Suprapubic skin (tissue), 4 donors: ENCODE measurements at regions not wholly inside any gene's neighbourhood (a gene's known extent, or its start where the extent isn't known, plus 50 kb on each side); places are given as distances from the start of the nearest gene placed in this dataset.
"Not testable (repeated sequence)": the region's sequence is repeated elsewhere in the genome, so short reads cannot be mapped to it uniquely, and the experiment has no call there.

Experiments used
- DNase-seq, 2 donors: peaks; one replicate each; pipeline ENCODE4 v3.0.0-alpha.2; 2019; ENCODE audit warnings: low spot score in 2 of 2
- H3K27ac ChIP-seq: fragments of 200-600 bp; sonication (generic); one replicate; pipeline ENCODE4 v1.5.1; 2019
- H3K27me3 ChIP-seq: fragments of 200-600 bp; sonication (generic); one replicate; pipeline ENCODE4 v1.5.1; 2019
- H3K36me3 ChIP-seq: fragments of 200-600 bp; sonication (generic); one replicate; pipeline ENCODE4 v1.5.1; 2019
- H3K4me1 ChIP-seq: fragments of 200-600 bp; sonication (generic); one replicate; pipeline ENCODE4 v1.5.1; 2019
- H3K4me3 ChIP-seq: fragments of 200-600 bp; sonication (generic); one replicate; pipeline ENCODE4 v1.5.1; 2019; ENCODE audit warnings: mild to moderate bottlenecking
- H3K9me3 ChIP-seq: fragments of 200-600 bp; sonication (generic); one replicate; pipeline ENCODE4 v1.5.1; 2019
- CTCF ChIP-seq, 2 donors: fragments of 200-600 bp in 1 of 2; fragments of 450-650 bp in 1 of 2; sonication (generic) in 1 of 2; IDR thresholded peaks; one replicate each; pipeline ENCODE4 v1.5.1; 2016 to 2019; ENCODE audit warnings: antibody characterized with exemption in 2 of 2, mild to moderate bottlenecking in 1 of 2, moderate library complexity in 1 of 2
- EP300 ChIP-seq: sonication (generic); formaldehyde crosslinking; IDR thresholded peaks from one replicate; pipeline ENCODE4 v1.6.1; 2017; ENCODE audit warnings: antibody characterized with exemption
- POLR2A ChIP-seq, 2 donors: fragments of 450-650 bp; IDR thresholded peaks; one replicate each; pipeline ENCODE4 v1.6.1; 2017; ENCODE audit warnings: antibody characterized with exemption in 2 of 2, mild to moderate bottlenecking in 2 of 2, moderate library complexity in 2 of 2
- POLR2AphosphoS5 ChIP-seq, 3 donors: sonication (generic); formaldehyde crosslinking; IDR thresholded peaks; one replicate each; pipeline ENCODE4 v1.6.1; 2017; ENCODE audit warnings: antibody characterized with exemption in 3 of 3
- WGBS: methylation state at CpG from one replicate; pipeline ENCODE4 v1.1.5; 2018; 5-methylcytosine and 5-hydroxymethylcytosine counted together

DNA sequence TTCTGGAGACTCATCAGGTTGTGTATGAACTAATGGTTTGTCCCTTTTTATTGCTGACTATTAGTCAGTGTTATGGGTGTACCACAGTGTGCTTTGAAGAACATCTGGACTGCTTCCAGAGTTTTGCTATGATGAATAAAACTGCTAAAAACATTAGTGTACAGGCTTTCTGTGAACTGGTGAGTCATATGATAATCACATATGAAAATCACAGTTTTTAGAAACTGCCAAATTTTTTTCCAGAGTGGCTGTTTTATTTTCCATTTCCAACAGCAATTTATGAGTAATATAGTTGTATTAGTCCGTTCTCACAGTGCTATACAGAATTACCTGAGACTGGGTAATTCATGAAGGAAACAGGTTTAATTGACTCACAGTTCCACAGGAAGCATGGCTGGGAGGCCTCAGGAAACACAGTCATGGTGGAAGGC is 281.2 kb upstream of the VSTM2A start:
- WGBS, result 23% methylated on average over 1 of the region's 1 CpG
- DNase-seq, result no peak

GRCh38 chr7:54278847-54279246 is 263.3 kb upstream of the VSTM2A start:
- H3K9me3 ChIP-seq, result peaks cover 11% of the 10 kb centered on the region
- no peak for DNase-seq
- no peaks in the 10 kb centered on the region for H3K36me3 ChIP-seq
- no peak overlapping the region for H3K4me3 ChIP-seq
- H3K27me3 ChIP-seq, result no peaks in the 10 kb centered on the region
- WGBS, result 46% methylated on average over 1 of the region's 1 CpG
- no peak for TF ChIP-seq CTCF (IDR thresholded peaks at IDR 0.05)
- no peak for TF ChIP-seq EP300
- TF ChIP-seq POLR2AphosphoS5 (IDR thresholded peaks at IDR 0.05), result no peak
- TF ChIP-seq POLR2A (IDR thresholded peaks at IDR 0.05), result no peak
- no peaks in the 10 kb centered on the region for H3K4me1 ChIP-seq
- H3K27ac ChIP-seq, result no peak overlapping the region

More for the DNA sequence above, 281.2 kb upstream of the VSTM2A start:
- Histone ChIP-seq H3K27ac (no peak overlapping the region), H3K27me3 (no peaks in the 10 kb centered on the region), H3K9me3 (no peaks in the 10 kb centered on the region), H3K4me1 (no peaks in the 10 kb centered on the region), H3K4me3 (no peak overlapping the region), H3K36me3 (no peaks in the 10 kb centered on the region)
- TF ChIP-seq POLR2AphosphoS5 (IDR thresholded peaks at IDR 0.05) (no peak), EP300 (no peak), CTCF (IDR thresholded peaks at IDR 0.05) (no peak), POLR2A (IDR thresholded peaks at IDR 0.05) (no peak)

- WGBS, result 39% methylated on average over 8 of the region's 8 CpGs
- no peak for TF ChIP-seq EP300
- H3K36me3 ChIP-seq, result no peaks in the 10 kb centered on the region
- no peaks in the 10 kb centered on the region for H3K27me3 ChIP-seq
- no peak overlapping the region for H3K4me3 ChIP-seq
- H3K4me1 ChIP-seq, result no peaks in the 10 kb centered on the region
- no peak overlapping the region for H3K27ac ChIP-seq
- peaks cover under 1% of the 10 kb centered on the region for H3K9me3 ChIP-seq
- DNase-seq, result no peak
Measured at GRCh38 chr7:54292171-54292925, 249.8 kb upstream of the VSTM2A start.

GRCh38 chr7:54299426-54299825 is 242.7 kb upstream of the VSTM2A start:
- Histone ChIP-seq H3K4me1 (no peaks in the 10 kb centered on the region), H3K27ac (no peak overlapping the region), H3K9me3 (no peaks in the 10 kb centered on the region), H3K27me3 (no peaks in the 10 kb centered on the region), H3K4me3 (no peak overlapping the region), H3K36me3 (no peaks in the 10 kb centered on the region)
- TF ChIP-seq POLR2AphosphoS5 (IDR thresholded peaks at IDR 0.05), result no peak
- no peak for TF ChIP-seq CTCF (IDR thresholded peaks at IDR 0.05)
- TF ChIP-seq POLR2A (IDR thresholded peaks at IDR 0.05), result no peak
- no peak for TF ChIP-seq EP300
- DNase-seq, result no peak
- WGBS, result 83% methylated on average over 4 of the region's 4 CpGs

- not testable (repeated sequence) for DNase-seq, H3K27ac ChIP-seq, H3K4me3 ChIP-seq, H3K4me1 ChIP-seq, H3K9me3 ChIP-seq, H3K27me3 ChIP-seq, H3K36me3 ChIP-seq
Measured at GRCh38 chr7:54315955-54316354, 226.2 kb upstream of the VSTM2A start.

GRCh38 chr7:54326592-54327167 is 215.5 kb upstream of the VSTM2A start:
- 66% methylated on average over 3 of the region's 3 CpGs for WGBS
- TF ChIP-seq POLR2AphosphoS5 (IDR thresholded peaks at IDR 0.05) (no peak), EP300 (no peak), POLR2A (IDR thresholded peaks at IDR 0.05) (no peak), CTCF (IDR thresholded peaks at IDR 0.05) (no peak)
- Histone ChIP-seq H3K4me1 (no peaks in the 10 kb centered on the region), H3K27me3 (no peaks in the 10 kb centered on the region), H3K36me3 (no peaks in the 10 kb centered on the region), H3K4me3 (no peak overlapping the region), H3K9me3 (peaks cover 5% of the 10 kb centered on the region), H3K27ac (no peak overlapping the region)
- DNase-seq, result no peak
